AG04450 (cell line): ENCODE measurements at regions not wholly inside any gene's neighbourhood (a gene's known extent, or its start where the extent isn't known, plus 50 kb on each side); places are given as distances from the start of the nearest gene placed in this dataset.

ENCODE experiments used
- CTCF ChIA-PET: fragments of 300-600, 350-600 bp; formaldehyde crosslinking; extraction: SDS; loops from one replicate; lab custom pipeline; 2022; ENCODE audit warnings: antibody characterized with exemption, inconsistent platforms; lab: Charles Lee
- POLR2A ChIA-PET: fragments of 350-600 bp; formaldehyde crosslinking; extraction: SDS; loops from one replicate; lab custom pipeline; 2021; ENCODE audit warnings: antibody characterized with exemption, inconsistent platforms; lab: Yijun Ruan, JAX
- DNase-seq: peaks from one replicate; pipeline ENCODE4 v3.0.0-alpha.2; 2011; ENCODE audit warnings: low read depth, low spot score
- H3K27ac ChIP-seq: one replicate; pipeline ENCODE4 v1.5.1; 2012; ENCODE audit warnings: low read depth, low read length, control low read depth
- H3K27me3 ChIP-seq: one replicate; pipeline ENCODE4 v1.6.0; 2012; ENCODE audit warnings: low read length; ENCODE audit not compliant: control insufficient read depth, insufficient read depth
- H3K4me3 ChIP-seq: 2 replicates; pipeline ENCODE4 v1.5.1; 2011; ENCODE audit warnings: mild to moderate bottlenecking, low read depth, low read length, control low read depth
- H3K9me3 ChIP-seq: 2 replicates; pipeline ENCODE4 v1.5.1; 2012; ENCODE audit warnings: low read length; ENCODE audit not compliant: control insufficient read depth, insufficient read depth
- TF ChIP-seq, protein P1 (sequence below): IDR thresholded peaks from 2 replicates; pipeline ENCODE4 v1.5.1; 2011; ENCODE audit warnings: low read depth, low read length, control low read depth, inconsistent platforms

DNA sequence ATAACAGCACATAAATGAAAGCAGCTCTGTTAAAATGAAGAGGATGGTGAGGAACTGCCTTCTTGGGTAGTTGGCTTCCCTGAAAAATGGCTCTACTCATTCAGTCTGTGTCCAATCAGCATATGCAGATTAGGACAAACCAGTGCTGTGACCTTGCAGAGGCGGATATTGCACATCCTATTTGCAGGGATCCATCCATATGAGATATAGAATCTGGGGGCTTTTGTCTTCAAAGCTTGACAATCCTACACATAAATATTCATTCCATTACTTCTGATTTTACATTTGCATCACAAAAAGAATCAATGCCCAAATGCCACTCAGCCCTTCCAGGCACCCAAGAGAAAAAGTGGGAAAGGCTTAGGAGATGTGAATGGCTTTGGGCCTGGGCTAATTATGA is 383.7 kb downstream of the EMP1 start:
- TF ChIP-seq, protein P1, sequence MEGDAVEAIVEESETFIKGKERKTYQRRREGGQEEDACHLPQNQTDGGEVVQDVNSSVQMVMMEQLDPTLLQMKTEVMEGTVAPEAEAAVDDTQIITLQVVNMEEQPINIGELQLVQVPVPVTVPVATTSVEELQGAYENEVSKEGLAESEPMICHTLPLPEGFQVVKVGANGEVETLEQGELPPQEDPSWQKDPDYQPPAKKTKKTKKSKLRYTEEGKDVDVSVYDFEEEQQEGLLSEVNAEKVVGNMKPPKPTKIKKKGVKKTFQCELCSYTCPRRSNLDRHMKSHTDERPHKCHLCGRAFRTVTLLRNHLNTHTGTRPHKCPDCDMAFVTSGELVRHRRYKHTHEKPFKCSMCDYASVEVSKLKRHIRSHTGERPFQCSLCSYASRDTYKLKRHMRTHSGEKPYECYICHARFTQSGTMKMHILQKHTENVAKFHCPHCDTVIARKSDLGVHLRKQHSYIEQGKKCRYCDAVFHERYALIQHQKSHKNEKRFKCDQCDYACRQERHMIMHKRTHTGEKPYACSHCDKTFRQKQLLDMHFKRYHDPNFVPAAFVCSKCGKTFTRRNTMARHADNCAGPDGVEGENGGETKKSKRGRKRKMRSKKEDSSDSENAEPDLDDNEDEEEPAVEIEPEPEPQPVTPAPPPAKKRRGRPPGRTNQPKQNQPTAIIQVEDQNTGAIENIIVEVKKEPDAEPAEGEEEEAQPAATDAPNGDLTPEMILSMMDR = no peak
- H3K27ac ChIP-seq = no peak overlapping the region
- H3K4me3 ChIP-seq = no peak overlapping the region
- ChIA-PET POLR2A (no interaction called here), CTCF (interaction anchor here (1.1 kb wide), 1 partner anchor 46 kb away, joined by 3 read pairs; no protein-coding TSS in a partner anchor)
- H3K27me3 ChIP-seq = no peaks in the 10 kb centered on the region
- no peaks in the 10 kb centered on the region for H3K9me3 ChIP-seq
- DNase-seq = no peak

GRCh38 chr12:13576935-13577500 is 380.5 kb downstream of the EMP1 start:
- TF ChIP-seq, protein P1 = no peak
- POLR2A ChIA-PET = no interaction called here
- CTCF ChIA-PET = no interaction called here
- Histone ChIP-seq H3K27ac (no peak overlapping the region), H3K9me3 (no peaks in the 10 kb centered on the region), H3K4me3 (no peak overlapping the region), H3K27me3 (no peaks in the 10 kb centered on the region)
- no peak for DNase-seq

DNA sequence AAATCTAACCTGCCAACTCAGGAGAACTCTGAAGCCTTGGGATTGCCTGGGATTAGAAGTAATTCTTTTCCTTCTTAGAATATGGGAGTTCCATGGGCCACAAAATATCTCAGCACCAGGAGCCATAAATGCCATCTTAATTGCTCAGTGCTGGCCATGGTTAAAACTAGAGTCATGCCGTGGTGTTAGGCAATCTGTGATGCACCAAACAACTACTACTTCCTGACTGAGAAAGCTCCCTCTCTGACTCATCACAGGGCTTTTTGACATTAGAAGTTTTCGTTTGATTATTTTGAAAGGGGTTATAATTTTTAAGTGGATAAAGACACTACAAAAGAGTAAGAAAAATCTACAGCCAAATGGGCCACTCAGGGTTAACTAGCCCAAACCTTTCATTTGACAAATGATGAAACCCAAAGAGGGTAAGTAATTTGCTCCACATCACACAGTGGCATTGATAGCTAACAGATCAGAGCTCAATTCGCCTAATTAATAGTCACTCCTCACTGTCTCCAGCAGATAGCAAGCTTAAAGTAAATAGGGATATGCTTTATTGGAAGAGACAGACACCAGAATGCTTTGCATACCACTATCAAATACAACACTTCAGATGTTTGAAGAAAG is 377.3 kb downstream of the EMP1 start:
- Histone ChIP-seq H3K27me3 (no peaks in the 10 kb centered on the region), H3K9me3 (no peaks in the 10 kb centered on the region), H3K27ac (no peak overlapping the region), H3K4me3 (no peak overlapping the region)
- ChIA-PET CTCF (no interaction called here), POLR2A (no interaction called here)
- TF ChIP-seq, protein P1 = no peak
- DNase-seq = no peak

GRCh38 chr12:13571035-13571434 is 374.5 kb downstream of the EMP1 start:
- no peak for DNase-seq
- Histone ChIP-seq H3K4me3 (no peak overlapping the region), H3K27ac (no peak overlapping the region), H3K27me3 (no peaks in the 10 kb centered on the region), H3K9me3 (no peaks in the 10 kb centered on the region)
- POLR2A ChIA-PET = no interaction called here
- TF ChIP-seq, protein P1 = no peak
- CTCF ChIA-PET = no interaction called here

DNA sequence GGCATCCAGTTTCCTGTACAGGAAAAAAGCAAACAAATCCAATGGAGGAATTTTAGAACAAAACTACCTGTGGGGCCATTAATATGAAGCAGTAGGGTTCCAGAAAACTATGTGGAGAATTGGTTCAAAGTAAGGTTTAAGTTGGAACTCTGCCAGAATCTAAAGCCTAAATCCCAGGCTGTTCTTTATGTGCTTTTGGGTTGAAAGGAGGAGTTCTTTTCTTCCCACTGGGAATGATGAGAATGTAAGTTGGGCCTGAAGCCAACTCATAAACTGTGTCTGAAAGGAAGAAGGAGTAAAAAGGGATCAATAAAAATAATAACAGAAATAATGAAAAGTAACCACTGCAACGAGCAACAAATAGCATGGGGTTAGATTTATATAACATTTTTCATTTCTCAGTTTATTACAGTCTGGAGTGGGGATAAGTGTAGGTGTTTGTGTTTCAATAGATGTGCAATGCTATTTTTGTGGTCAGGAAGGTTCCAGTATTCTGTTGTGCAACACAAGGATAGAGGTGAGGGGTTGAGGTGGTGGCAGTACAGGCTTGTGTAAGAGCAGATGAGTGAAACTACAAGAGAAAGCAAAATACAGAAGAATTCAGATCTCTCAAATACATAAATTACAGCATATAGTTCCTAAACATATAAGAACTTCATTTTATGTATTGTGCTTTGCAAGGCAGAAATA is 373.6 kb downstream of the EMP1 start:
- no peak for DNase-seq
- no peak overlapping the region for H3K4me3 ChIP-seq
- ChIA-PET CTCF (no interaction called here), POLR2A (no interaction called here)
- TF ChIP-seq, protein P1 = no peak
- H3K27me3 ChIP-seq = no peaks in the 10 kb centered on the region
- H3K27ac ChIP-seq = no peak overlapping the region
- H3K9me3 ChIP-seq = no peaks in the 10 kb centered on the region
